SK-N-MC (cell line): ENCODE measurements at regions not wholly inside any gene's neighbourhood (a gene's known extent, or its start where the extent isn't known, plus 50 kb on each side); places are given as distances from the start of the nearest gene placed in this dataset.

Experiments used
- EZH2 ChIP-seq: fragments of 200-600 bp; sonication (generic); IDR thresholded peaks from one replicate; pipeline ENCODE4 v1.6.1; 2017; ENCODE audit warnings: antibody characterized with exemption
- POLR2AphosphoS5 ChIP-seq: IDR thresholded peaks from 2 replicates; pipeline ENCODE4 v1.6.1; 2012; ENCODE audit warnings: mild to moderate bottlenecking, low read depth, low read length, borderline replicate concordance

DNA sequence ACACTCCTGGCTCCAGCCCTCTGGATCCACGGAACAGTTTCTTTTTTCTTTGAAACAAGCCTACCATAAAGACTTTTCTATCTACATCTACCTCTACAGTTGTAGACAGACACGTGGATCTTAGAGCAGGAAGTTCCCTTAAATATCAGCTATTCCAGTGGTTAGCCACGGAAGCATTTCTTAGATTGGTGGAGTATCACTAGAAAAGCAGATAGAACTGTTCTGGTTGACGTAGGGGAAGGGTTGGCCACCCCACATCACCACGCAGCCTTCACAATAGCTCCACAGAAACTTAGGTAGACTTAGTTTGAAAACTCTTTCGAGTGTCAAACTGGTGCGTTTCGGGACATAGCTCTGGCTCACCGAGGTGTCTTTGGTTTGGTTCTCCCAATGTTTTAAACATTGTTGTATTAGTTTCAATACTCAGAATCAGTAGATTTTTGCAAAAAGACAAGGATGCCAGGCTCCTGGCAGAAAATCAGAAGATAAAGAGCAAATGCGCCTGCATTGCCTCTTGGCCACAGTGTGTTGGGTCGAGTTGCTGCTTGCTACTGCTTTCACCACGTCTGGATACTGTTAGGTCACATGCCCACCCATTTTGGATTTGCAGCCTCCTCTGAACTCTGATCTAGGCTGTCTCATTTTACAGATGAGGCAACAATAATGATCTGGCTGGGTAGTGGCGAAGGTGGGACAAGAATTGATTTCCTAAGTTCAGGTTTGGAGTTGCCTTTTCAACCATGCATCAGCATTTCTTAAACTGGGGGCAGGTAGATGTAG is 71.5 kb upstream of the DTNBP1 start:
- no peak for TF ChIP-seq EZH2
- no peak for TF ChIP-seq POLR2AphosphoS5
